NB4 (cell line): ENCODE measurements at regions not wholly inside any gene's neighbourhood (a gene's known extent, or its start where the extent isn't known, plus 50 kb on each side); places are given as distances from the start of the nearest gene placed in this dataset.

Experiments used
- DNase-seq: peaks from one replicate; pipeline ENCODE4 v3.0.0; 2010; ENCODE audit warnings: low read depth
- H3K4me3 ChIP-seq: one replicate; pipeline ENCODE4 v1.5.1; 2011; ENCODE audit warnings: mild to moderate bottlenecking, low read depth, low read length, moderate library complexity
- CTCF ChIP-seq: IDR thresholded peaks from one replicate; pipeline ENCODE4 v1.5.1; 2012; ENCODE audit warnings: low read depth, low read length
- MYC ChIP-seq: IDR thresholded peaks from 2 replicates; pipeline ENCODE4 v1.6.1; 2011; ENCODE audit warnings: low read depth, low read length
- POLR2A ChIP-seq: IDR thresholded peaks from 2 replicates; pipeline ENCODE4 v1.6.1; 2011; ENCODE audit warnings: mild to moderate bottlenecking; ENCODE audit not compliant: insufficient read length; ENCODE audit errors: extremely low read depth
- TF ChIP-seq, protein P1 (sequence below): IDR thresholded peaks from 2 replicates; pipeline ENCODE4 v1.6.1; 2011; ENCODE audit warnings: low read depth, low read length

- peak; percentile 65 for DNase-seq
- no peak for TF ChIP-seq MYC
- no peak for TF ChIP-seq POLR2A
- no peak for TF ChIP-seq CTCF
- no peak overlapping the region for H3K4me3 ChIP-seq
Measured at GRCh38 chrX:65601530-65602220, 65.8 kb upstream of the MSN start.

DNA sequence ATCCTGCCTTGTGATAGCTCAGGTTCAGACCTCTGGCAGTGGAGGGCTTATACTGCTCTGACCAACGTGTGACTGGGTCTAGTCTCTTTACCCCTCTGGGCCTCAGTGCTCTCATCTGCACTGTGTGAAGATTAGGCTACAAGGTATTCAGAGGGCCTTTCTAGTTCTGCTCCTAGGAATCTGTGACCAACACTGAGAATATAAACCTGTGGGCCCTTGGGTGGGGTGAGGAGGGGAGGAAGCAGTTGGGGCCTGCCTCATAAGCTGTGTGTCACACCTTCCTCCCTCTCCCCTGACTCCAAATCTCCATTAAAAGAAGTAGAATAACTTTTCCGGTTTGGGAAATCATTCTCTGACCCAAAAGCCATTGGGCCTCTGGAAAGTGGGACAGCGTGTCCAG, 66.3 kb upstream of the MSN start:
- no peak for DNase-seq
- no peak overlapping the region for H3K4me3 ChIP-seq
- TF ChIP-seq POLR2A, result no peak

DNA sequence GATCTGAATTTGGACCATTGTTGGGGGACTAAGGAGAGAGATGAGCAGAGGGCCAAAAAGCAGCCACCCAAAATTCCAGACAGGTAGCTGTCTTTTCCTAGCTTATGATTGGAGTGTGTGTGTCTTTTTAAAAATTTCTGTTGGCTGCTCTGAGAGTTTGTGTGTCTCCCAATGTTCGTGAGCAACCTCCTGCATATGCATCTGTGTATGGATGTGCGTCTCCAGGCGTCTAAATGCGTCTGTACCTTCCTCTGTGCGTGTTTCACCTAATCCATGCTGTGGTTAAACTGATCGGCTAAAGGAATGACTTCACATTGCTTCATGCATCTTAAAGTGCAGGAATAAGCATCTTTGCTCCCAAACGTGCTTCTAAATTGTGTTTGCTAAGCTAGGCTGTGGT, 65.5 kb upstream of the LAS1L start:
- no peak for DNase-seq
- no peak overlapping the region for H3K4me3 ChIP-seq
- TF ChIP-seq CTCF (no peak), POLR2A (no peak), MYC (no peak)
- TF ChIP-seq, protein P1, sequence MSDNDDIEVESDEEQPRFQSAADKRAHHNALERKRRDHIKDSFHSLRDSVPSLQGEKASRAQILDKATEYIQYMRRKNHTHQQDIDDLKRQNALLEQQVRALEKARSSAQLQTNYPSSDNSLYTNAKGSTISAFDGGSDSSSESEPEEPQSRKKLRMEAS, result no peak

DNA sequence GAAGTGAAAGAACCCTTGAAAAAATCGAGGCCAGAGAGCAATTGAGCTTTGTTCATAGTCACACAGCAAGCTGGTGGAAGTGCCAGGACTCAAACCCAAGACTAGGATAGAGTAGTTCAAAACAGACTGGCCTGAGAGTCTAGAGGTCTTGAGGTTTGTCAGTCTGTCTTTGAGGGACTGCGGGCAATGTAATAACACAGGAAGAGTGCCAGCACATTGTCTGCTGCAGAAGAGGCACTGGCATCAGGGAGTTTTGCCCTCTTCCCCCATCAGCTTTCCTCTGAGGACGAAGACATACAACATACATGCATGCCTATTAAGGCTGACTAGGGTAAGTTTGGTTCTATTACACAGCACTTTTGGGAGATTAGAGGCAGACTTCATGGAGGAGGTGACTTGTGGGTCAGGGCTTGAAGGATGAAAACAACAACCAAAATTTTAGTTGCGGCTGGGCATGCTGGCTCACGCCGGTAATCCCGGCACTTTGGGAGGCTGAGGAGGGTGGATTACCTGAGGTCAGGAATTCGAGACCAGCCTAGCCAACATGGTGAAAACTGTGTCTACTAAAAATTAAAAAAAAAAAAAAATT, 64.1 kb upstream of the LAS1L start:
- H3K4me3 ChIP-seq, result no peak overlapping the region
- TF ChIP-seq, protein P1, result no peak
- TF ChIP-seq CTCF (no peak), MYC (no peak), POLR2A (no peak)
- peak; percentile 14 for DNase-seq

- peak; percentile 81 for DNase-seq
- TF ChIP-seq CTCF, result no peak
- H3K4me3 ChIP-seq, result peak overlapping the region; percentile 44
Measured at GRCh38 chrX:65596270-65597034, 61.9 kb upstream of the LAS1L start.

DNA sequence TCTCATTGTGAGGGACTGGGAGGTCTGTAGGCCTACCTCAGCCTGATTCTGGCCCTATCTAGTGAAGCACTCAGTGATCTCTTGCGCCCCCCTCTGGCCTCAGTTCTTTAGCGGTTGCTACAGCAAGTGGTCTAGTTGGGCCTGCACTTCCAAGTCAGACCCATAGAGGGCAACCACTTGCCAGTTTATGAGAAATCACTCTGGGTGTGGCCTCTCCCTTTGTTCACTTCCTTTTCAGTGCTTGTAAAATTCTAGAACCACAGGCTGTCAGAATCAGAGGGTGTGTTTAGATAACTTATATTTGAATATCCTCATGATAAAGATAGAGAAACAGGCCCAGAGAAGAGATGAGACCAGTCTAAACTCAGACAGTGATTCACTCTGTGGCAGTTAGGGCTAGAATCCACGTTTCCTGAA, 60.9 kb upstream of the LAS1L start:
- H3K4me3 ChIP-seq, result peak overlapping the region; percentile 44
- DNase-seq, result peak; percentile 95
- TF ChIP-seq, protein P1, result peak; percentile 11; the same call in 1 of the 2 replicates
- TF ChIP-seq CTCF (peak; percentile 98), MYC (no peak)
